NCI-H1092 treated with DMSO at 0.1 percent for 48 hours (cell line): ENCODE measurements at regions not wholly inside any gene's neighbourhood (a gene's known extent, or its start where the extent isn't known, plus 50 kb on each side); places are given as distances from the start of the nearest gene placed in this dataset.

Experiments
- DNase-seq: peaks from one replicate; lab custom pipeline; 2025; lab: John Stamatoyannopoulos, UW

GRCh38 chr3:13954741-13955483 is 75.0 kb upstream of the WNT7A start:
- DNase-seq: no peak

DNA sequence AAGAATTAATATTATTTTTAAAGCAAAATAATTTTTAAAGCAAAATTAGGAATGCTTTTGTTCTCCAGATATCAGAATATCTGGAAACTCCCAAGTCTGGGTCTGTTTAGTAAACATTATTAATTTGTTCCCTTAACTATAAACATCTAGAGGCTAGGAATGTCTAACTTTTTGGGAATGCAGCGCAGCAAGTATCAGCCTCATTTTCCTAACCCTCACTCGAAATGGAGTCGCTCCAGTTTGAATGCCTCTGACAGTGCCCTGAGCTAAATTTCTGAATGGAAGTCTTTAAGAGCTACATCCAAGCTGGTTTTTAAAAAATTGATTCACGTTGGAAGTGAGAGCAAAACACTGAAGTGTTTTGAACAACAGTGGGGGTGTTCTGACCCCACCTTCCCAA is 74.4 kb upstream of the WNT7A start:
- no peak for DNase-seq

DNA sequence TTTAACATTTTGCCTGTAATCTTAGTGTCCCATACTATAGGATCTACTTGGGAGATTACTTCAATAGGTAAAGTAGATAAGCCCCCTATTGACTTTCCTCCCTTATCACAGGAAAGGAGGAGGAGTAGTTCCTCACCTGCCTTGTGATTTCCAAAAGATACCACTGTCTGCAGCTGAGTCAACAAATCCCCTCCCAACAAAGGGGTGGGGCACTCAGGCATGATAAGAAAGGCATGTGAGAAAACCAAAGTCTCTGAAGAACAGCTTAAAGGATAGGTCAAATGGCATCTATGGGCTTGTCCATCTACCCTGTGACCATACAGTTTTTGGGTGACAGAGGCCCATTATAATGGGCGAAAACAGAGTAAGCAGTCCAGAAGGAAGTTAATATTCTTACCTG is 71.3 kb upstream of the WNT7A start:
- no peak for DNase-seq

DNA sequence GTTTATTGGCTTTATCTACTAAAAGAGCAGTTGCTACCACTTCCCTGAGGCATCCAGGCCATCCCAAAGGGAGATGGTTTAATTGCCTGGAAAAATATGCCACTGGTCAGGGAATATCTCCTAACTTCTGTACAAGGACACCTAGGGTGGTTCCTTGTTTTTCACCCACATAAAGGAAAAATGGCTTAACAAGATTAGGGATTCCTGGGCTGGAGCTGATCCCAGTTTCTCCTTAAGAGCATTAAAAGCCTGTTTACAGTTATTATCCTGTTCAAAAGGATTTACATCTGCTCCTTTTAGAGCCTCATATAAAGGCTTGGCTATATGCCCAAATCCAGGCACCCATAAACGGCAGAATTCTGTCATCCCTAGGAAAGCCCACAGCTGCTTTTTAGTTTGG is 70.2 kb upstream of the WNT7A start:
- DNase-seq: peak; percentile 11

GRCh38 chr3:13947912-13948311 is 68.0 kb upstream of the WNT7A start:
- DNase-seq: no peak

- no peak for DNase-seq
Measured at GRCh38 chr3:13939206-13939605, 59.3 kb upstream of the WNT7A start.

GRCh38 chr3:13937131-13937530 is 57.3 kb upstream of the WNT7A start:
- no peak for DNase-seq

GRCh38 chr3:13935494-13936094 is 55.7 kb upstream of the WNT7A start:
- no peak for DNase-seq

- no peak for DNase-seq
Measured at GRCh38 chr3:13934813-13935212, 54.9 kb upstream of the WNT7A start.

DNA sequence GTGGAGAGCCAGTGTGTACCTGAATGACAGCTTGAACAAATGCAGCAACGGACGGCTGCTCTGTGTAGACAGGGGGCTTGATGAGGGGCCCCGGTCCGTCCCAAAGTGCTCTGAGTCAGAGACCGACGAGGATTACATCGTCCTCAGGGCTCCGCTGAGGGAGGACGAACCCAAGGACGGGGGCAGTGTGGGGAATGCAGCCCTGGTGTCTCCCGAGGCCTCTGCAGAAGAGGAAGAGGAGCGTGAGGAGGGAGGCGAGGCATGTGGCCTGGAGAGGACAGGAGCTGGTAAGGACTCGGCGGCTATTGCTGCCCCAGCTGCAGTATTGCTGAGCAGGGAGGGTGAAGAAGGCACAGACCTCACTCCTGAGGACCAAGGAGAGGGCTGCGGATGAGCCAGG is 54.4 kb upstream of the WNT7A start:
- no peak for DNase-seq

- DNase-seq: no peak
Measured at GRCh38 chr3:13932578-13933295, 52.9 kb upstream of the WNT7A start.

DNA sequence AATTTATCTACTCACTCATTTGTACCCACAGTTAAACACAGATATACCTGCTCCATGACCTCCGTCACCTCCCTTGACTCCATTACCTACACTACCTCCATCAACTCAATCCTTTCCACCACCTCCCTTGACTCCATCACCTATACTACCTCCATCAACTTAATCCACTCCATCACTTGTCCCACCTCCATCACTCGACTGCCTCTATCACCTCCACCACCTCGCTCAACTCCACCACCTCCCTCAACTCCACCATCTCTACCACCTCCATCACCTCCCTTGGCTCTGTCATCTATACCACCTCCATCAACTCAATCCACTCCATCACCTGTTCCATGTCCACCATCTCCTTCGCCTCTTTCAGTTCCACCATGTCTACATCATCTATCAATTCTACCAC is 51.3 kb upstream of the WNT7A start:
- DNase-seq: no peak
